ENCODE measurements at regions not wholly inside any gene's neighbourhood (a gene's known extent, or its start where the extent isn't known, plus 50 kb on each side); places are given as distances from the start of the nearest gene placed in this dataset.

GRCh38 chr4:170145120-170145519 lies 55.4 kb upstream of the AADAT start (continued):
- TF ChIP-seq ZNF462 (CRISPR knock-in tag; IDR thresholded peaks at IDR 0.05), result no peak

GRCh38 chr4:170139764-170140163 lies 50.0 kb upstream of the AADAT start:
- Mint-ChIP-seq H3K4me3 (no peak overlapping the region), H3K27ac (no peak overlapping the region), H3K27me3 (ENCODE audit: insufficient read depth, low read depth, poor library complexity) (peaks cover 3% of the 10 kb centered on the region), H3K4me1 (0 out of 3 replicates have a peak, but pooled peaks cover 2% of the 10 kb centered on the region), H3K9me3 (peaks cover 6% of the 10 kb centered on the region), H3K36me3 (ENCODE audit: low read depth) (peaks cover 3% of the 10 kb centered on the region)
- Histone ChIP-seq H3K4me2 (no peak overlapping the region), H3K4me3 (no peak overlapping the region), H3F3A (replicated peaks; ENCODE audit: low read depth) (no peaks in the 10 kb centered on the region), H3K36me3 (ENCODE audit: insufficient read depth) (no peaks in the 10 kb centered on the region), H3K9me2 (ENCODE audit: insufficient read depth) (0 out of 2 replicates have a peak, but pooled peaks cover 3% of the 10 kb centered on the region), H3K4me1 (ENCODE audit: insufficient read depth) (0 out of 2 replicates have a peak, but pooled peaks cover 6% of the 10 kb centered on the region), H4K20me1 (replicated peaks; ENCODE audit: insufficient read depth) (no peaks in the 10 kb centered on the region), H3K27ac (ENCODE audit: low read depth) (no peak overlapping the region), H3K79me2 (replicated peaks; ENCODE audit: insufficient read depth) (no peaks in the 10 kb centered on the region), H3K27me3 (ENCODE audit: insufficient read depth) (no peaks in the 10 kb centered on the region), H2AFZ (no peak overlapping the region; the same call in 1 of the 2 replicates)
- ATAC-seq, result no peak
- DNase-seq (ENCODE audit: low spot score), result no peak
- no peak for TF ChIP-seq STAT1 (IDR thresholded peaks at IDR 0.05; ENCODE audit: unreplicated experiment)
- no peak for TF ChIP-seq ZNF114 (CRISPR knock-in tag; IDR thresholded peaks at IDR 0.05)
- no peak for TF ChIP-seq JUNB (IDR thresholded peaks at IDR 0.05; ENCODE audit: unreplicated experiment)
- TF ChIP-seq EZH2phosphoT487 (IDR thresholded peaks at IDR 0.05; ENCODE audit: unreplicated experiment), result no peak
- no peak for TF ChIP-seq ZNF331 (CRISPR knock-in tag; IDR thresholded peaks at IDR 0.05; ENCODE audit: low read depth)
- TF ChIP-seq, protein P1, sequence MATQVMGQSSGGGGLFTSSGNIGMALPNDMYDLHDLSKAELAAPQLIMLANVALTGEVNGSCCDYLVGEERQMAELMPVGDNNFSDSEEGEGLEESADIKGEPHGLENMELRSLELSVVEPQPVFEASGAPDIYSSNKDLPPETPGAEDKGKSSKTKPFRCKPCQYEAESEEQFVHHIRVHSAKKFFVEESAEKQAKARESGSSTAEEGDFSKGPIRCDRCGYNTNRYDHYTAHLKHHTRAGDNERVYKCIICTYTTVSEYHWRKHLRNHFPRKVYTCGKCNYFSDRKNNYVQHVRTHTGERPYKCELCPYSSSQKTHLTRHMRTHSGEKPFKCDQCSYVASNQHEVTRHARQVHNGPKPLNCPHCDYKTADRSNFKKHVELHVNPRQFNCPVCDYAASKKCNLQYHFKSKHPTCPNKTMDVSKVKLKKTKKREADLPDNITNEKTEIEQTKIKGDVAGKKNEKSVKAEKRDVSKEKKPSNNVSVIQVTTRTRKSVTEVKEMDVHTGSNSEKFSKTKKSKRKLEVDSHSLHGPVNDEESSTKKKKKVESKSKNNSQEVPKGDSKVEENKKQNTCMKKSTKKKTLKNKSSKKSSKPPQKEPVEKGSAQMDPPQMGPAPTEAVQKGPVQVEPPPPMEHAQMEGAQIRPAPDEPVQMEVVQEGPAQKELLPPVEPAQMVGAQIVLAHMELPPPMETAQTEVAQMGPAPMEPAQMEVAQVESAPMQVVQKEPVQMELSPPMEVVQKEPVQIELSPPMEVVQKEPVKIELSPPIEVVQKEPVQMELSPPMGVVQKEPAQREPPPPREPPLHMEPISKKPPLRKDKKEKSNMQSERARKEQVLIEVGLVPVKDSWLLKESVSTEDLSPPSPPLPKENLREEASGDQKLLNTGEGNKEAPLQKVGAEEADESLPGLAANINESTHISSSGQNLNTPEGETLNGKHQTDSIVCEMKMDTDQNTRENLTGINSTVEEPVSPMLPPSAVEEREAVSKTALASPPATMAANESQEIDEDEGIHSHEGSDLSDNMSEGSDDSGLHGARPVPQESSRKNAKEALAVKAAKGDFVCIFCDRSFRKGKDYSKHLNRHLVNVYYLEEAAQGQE (IDR thresholded peaks at IDR 0.05; ENCODE audit: unreplicated experiment), result no peak
- TF ChIP-seq POLR2AphosphoS5 (IDR thresholded peaks at IDR 0.05; ENCODE audit: low read depth), result no peak
- TF ChIP-seq, protein P2, sequence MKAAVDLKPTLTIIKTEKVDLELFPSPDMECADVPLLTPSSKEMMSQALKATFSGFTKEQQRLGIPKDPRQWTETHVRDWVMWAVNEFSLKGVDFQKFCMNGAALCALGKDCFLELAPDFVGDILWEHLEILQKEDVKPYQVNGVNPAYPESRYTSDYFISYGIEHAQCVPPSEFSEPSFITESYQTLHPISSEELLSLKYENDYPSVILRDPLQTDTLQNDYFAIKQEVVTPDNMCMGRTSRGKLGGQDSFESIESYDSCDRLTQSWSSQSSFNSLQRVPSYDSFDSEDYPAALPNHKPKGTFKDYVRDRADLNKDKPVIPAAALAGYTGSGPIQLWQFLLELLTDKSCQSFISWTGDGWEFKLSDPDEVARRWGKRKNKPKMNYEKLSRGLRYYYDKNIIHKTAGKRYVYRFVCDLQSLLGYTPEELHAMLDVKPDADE (IDR thresholded peaks at IDR 0.05), result no peak
- TF ChIP-seq NANOG (IDR thresholded peaks at IDR 0.05; ENCODE audit: borderline replicate concordance), result no peak

Data from GM23338 (cell line).